SK-N-MC (cell line): ENCODE measurements at regions not wholly inside any gene's neighbourhood (a gene's known extent, or its start where the extent isn't known, plus 50 kb on each side); places are given as distances from the start of the nearest gene placed in this dataset.
"Not testable (repeated sequence)": the region's sequence is repeated elsewhere in the genome, so short reads cannot be mapped to it uniquely, and the experiment has no call there.

ENCODE experiments used
- DNase-seq: peaks from one replicate; pipeline ENCODE4 v3.0.0-alpha.2; 2011; ENCODE audit warnings: low read depth, low spot score
- H3K27ac ChIP-seq: fragments of 200-600 bp; sonication (generic); 2 replicates; pipeline ENCODE4 v1.5.1; 2016; ENCODE audit warnings: mixed run types
- H3K36me3 ChIP-seq: fragments of 200-600 bp; sonication (generic); 2 replicates; pipeline ENCODE4 v1.6.1; 2017; ENCODE audit warnings: antibody characterized with exemption, low read length, mixed read lengths; ENCODE audit not compliant: insufficient read depth
- H3K4me3 ChIP-seq: fragments of 200-600 bp; sonication (generic); 2 replicates; pipeline ENCODE4 v1.5.1; 2016
- H3K9ac ChIP-seq: fragments of 200-600 bp; sonication (generic); 2 replicates; pipeline ENCODE4 v1.8.0; 2017; ENCODE audit warnings: mixed run types, mixed read lengths; ENCODE audit not compliant: insufficient read length
- H3K9me3 ChIP-seq: fragments of 200-600 bp; sonication (generic); 2 replicates; pipeline ENCODE4 v1.6.1; 2017; ENCODE audit warnings: low read depth, mild to moderate bottlenecking, antibody characterized with exemption, low read length, moderate library complexity, mixed read lengths
- EZH2 ChIP-seq: fragments of 200-600 bp; sonication (generic); IDR thresholded peaks from one replicate; pipeline ENCODE4 v1.6.1; 2017; ENCODE audit warnings: antibody characterized with exemption
- FOXP2 ChIP-seq: optimal IDR thresholded peaks from 2 replicates; pipeline ENCODE3; 2011; ENCODE audit warnings: mild to moderate bottlenecking, moderate library complexity; ENCODE audit not compliant: insufficient read depth; ENCODE audit errors: extremely low read length, control extremely low read depth
- POLR2AphosphoS5 ChIP-seq: IDR thresholded peaks from 2 replicates; pipeline ENCODE4 v1.6.1; 2012; ENCODE audit warnings: mild to moderate bottlenecking, low read depth, low read length, borderline replicate concordance

DNA sequence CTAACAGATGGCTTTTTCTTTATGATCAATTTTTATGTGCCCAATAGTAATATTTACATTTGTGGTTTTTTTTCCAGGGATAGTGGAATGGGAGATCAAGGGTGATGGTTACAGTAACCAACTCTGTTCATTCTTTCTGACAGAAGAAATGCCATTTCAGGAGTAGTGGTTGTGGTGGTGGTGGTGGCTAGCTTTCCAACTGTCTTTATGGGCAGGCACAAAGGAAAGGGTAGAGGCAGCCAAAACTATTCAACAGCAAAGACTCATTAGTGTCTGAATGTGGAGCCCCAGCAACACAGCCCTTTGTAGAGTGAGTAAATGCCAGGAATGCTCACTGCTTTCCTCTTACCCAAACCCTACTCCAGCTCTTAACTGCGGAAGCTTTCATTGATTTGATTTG lies 227.7 kb downstream of the RND3 start:
- H3K36me3 ChIP-seq: no peaks in the 10 kb centered on the region
- no peak overlapping the region for H3K9ac ChIP-seq
- TF ChIP-seq FOXP2 (no peak), POLR2AphosphoS5 (no peak), EZH2 (no peak)
- no peak overlapping the region for H3K27ac ChIP-seq
- no peak for DNase-seq
- H3K9me3 ChIP-seq: no peaks in the 10 kb centered on the region
- no peak overlapping the region for H3K4me3 ChIP-seq

DNA sequence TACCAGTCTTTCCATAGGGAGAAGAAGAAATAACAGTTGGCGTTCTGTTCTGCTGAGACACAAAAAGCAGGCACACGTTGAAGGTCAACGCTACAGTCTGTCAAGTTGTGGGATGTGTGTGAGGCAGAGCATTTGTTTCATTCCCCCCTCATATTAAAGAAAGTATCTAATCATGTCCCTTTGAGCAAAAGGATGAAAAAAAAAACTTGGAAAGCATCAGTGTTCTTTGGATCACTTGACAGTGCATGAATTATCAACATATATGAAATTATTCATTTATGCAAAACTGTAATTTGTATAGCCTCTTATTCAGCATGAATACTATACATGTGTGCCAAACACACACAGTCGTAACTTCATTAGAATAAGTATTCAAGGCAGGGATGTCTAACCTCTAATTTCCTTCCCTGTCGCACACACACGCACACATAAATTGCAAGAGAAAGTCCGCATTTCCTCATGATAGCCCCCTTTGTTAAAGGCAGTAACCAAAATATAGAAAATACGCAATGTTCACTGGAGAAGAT lies 228.6 kb downstream of the RND3 start:
- no peak for TF ChIP-seq FOXP2
- no peak for TF ChIP-seq POLR2AphosphoS5
- TF ChIP-seq EZH2: no peak
- no peak overlapping the region for H3K9ac ChIP-seq
- no peak for DNase-seq

DNA sequence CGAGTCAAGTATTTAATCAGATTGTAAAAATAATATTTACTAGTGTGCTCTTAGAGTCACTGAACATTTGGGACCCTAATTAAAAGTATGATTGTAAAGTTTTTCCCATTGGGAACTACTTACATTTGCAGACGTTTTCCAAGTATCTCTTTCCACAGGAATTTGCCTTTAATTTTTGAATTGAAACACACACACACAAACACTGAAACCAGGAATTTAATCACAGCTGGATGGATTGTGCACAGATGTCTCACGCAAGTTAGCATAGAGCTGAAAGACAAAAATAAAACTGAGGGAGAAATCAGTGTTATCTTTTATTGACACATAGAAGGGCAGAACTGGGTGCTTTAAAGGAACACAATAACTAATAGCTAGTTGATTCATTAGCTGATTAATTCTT lies 230.7 kb downstream of the RND3 start:
- H3K36me3 ChIP-seq: no peaks in the 10 kb centered on the region
- H3K27ac ChIP-seq: no peak overlapping the region
- DNase-seq: no peak
- H3K9ac ChIP-seq: no peak overlapping the region
- TF ChIP-seq FOXP2 (no peak), POLR2AphosphoS5 (no peak), EZH2 (no peak)
- H3K4me3 ChIP-seq: no peak overlapping the region
- H3K9me3 ChIP-seq: no peaks in the 10 kb centered on the region

More for the DNA sequence above, 228.6 kb downstream of the RND3 start:
- H3K9me3 ChIP-seq: no peaks in the 10 kb centered on the region
- no peak overlapping the region for H3K4me3 ChIP-seq
- H3K27ac ChIP-seq: no peak overlapping the region
- no peaks in the 10 kb centered on the region for H3K36me3 ChIP-seq

DNA sequence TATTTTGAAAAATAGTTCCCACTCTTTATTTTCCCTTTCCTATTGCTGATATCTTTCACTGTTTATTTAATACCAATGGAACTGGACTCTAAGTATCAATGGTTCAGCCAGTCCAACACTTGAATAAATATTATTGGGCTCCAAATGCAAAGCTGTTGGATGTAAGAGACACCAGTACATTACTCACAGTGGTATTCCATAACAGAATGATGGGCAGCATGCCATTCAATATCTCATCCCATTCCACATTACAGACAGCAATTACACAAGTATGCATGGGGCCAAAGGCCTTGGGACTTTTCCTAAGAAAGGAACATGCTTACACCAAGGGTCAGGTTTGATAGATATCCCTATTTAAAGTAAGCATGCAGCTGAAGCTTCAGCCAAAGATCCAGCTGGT lies 231.9 kb downstream of the RND3 start:
- no peak overlapping the region for H3K4me3 ChIP-seq
- no peak for TF ChIP-seq EZH2
- TF ChIP-seq FOXP2: no peak
- no peak for TF ChIP-seq POLR2AphosphoS5
- no peaks in the 10 kb centered on the region for H3K36me3 ChIP-seq
- H3K9ac ChIP-seq: no peak overlapping the region
- DNase-seq: no peak
- no peak overlapping the region for H3K27ac ChIP-seq
- no peaks in the 10 kb centered on the region for H3K9me3 ChIP-seq

DNA sequence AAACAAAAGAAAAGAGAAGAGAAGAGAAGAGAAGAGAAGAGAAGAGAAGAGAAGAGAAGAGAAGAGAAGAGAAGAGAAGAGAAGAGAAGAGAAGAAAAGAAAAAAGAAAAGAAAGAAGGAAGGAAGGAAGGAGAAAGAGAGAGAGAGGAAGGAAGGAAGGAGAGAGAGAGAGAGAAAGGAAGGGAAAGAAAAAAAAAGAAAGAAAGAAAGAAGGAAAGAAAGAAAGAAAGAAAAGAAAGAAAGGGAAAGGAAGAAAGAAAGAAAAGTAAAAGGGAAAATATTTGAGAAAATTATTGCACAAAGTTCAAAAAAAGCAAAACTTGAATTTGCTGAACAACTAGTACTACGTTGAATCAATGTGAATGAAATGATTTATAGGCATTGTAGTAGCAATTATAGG lies 237.7 kb downstream of the RND3 start:
- H3K4me3 ChIP-seq, H3K9me3 ChIP-seq, DNase-seq, H3K27ac ChIP-seq, H3K36me3 ChIP-seq, H3K9ac ChIP-seq: not testable (repeated sequence)

DNA sequence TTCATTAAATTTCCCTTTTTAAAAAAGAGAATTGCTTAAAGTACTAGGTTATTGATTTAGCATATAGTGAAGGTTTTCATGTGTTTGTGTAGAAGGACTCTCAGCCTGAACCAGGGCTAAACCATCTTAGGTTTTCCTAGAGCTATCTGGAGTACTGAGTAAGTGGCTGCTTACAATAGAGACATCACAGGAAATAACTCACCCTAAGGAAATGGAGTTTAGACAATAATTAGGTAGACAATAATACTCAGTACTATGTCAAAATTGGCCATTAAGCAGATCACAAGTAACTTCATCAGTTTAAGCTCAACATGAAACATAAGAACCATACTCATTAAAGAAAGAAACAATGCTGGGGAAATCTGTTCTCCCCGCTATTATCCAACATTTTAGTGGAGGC lies 240.0 kb downstream of the RND3 start:
- DNase-seq: no peak
- H3K4me3 ChIP-seq: no peak overlapping the region
- H3K9me3 ChIP-seq: no peaks in the 10 kb centered on the region
- TF ChIP-seq POLR2AphosphoS5 (no peak), FOXP2 (no peak), EZH2 (no peak)
- no peak overlapping the region for H3K27ac ChIP-seq
- H3K9ac ChIP-seq: no peak overlapping the region
- H3K36me3 ChIP-seq: no peaks in the 10 kb centered on the region

DNA sequence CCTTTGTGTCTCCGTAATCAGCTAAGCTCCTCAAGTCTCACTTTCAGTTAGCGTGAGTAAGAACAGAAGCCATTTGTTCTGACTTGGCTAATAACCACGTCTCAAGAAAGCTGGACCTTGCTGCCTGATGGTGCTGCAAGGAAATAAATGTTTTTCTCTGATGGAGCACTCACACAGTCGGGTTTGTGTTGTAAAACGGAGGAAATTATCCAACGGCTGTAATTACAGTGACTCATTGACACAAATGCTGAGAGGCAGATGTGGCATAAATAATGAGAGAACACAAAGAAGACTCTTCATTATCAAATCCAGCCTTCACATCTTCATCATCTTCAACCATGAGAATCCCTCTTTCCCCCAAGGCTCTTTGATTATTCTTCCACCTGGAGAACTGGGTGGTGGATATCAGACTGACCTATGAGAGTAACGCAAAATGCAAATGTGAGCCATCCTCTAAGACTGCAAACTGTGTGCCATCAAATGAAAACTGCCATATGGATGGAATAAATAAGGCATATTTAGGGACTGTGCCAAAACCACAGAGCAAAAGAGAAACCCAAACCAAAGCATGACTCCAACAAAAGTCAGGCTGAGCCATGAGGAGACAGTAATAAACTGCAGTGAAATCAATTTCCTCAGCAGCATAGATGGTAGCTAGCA lies 252.6 kb downstream of the RND3 start:
- H3K4me3 ChIP-seq: peak overlapping the region; percentile 36
- TF ChIP-seq EZH2 (no peak), FOXP2 (no peak), POLR2AphosphoS5 (no peak)
- no peak for DNase-seq
- H3K9me3 ChIP-seq: no peaks in the 10 kb centered on the region
- H3K27ac ChIP-seq: no peak overlapping the region
- no peaks in the 10 kb centered on the region for H3K36me3 ChIP-seq
- H3K9ac ChIP-seq: no peak overlapping the region

DNA sequence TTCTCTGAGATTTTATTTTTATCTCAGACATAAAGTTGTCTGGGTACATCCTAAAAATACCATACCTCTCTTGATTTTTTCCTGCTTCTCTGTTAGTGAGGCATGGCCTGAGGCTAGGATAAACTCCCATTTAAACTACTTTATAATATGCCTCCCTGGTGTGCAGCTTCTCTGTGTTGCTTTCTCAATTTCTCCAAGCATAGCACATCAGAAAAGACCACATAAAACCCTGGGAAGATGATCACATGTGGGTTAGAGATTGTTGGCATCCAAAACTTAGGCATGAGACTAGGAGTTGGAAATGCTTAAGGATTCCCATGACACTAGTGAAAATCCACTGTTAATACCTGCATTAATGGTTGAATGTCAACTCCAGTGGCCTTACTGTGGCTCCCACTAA lies 254.6 kb downstream of the RND3 start:
- no peak overlapping the region for H3K4me3 ChIP-seq
- DNase-seq: peak; percentile 47
- no peak for TF ChIP-seq FOXP2
- no peak for TF ChIP-seq EZH2
- TF ChIP-seq POLR2AphosphoS5: no peak
- no peaks in the 10 kb centered on the region for H3K9me3 ChIP-seq
- no peak overlapping the region for H3K27ac ChIP-seq
- H3K9ac ChIP-seq: no peak overlapping the region
- no peaks in the 10 kb centered on the region for H3K36me3 ChIP-seq

DNA sequence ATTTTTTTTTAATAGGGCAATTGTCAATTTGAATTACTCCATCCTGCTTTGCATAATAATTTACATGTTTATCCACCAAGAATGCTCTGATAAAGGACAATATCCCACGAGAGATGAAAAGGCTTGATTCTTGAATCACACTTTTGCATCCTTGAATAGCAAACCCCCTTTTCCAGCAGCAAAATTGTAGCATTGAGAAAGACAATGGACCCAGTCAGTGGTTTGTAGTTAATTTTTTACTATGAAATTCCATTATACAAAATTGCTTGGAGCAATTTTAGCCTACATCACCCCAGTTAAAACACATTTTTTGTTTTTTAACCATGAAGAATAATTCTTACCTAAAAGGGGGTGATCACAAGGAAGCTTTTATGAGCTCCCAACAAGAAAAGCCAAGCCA lies 255.1 kb downstream of the RND3 start:
- Histone ChIP-seq H3K9me3 (no peaks in the 10 kb centered on the region), H3K36me3 (no peaks in the 10 kb centered on the region), H3K4me3 (peak overlapping the region; percentile 5; the same call in 1 of the 2 replicates), H3K9ac (no peak overlapping the region), H3K27ac (no peak overlapping the region)
- no peak for TF ChIP-seq EZH2
- no peak for TF ChIP-seq POLR2AphosphoS5
- no peak for TF ChIP-seq FOXP2
- DNase-seq: no peak
